ENCODE measurements at regions not wholly inside any gene's neighbourhood (a gene's known extent, or its start where the extent isn't known, plus 50 kb on each side); places are given as distances from the start of the nearest gene placed in this dataset.

GRCh38 chr1:105533996-105534395, 1522.5 kb upstream of the PRMT6 start:
- TF ChIP-seq CTCF (IDR thresholded peaks at IDR 0.05 in 4 of 5, conservative IDR thresholded peaks at IDR 0.05 in 1 of 5) (no peak), POLR2A (IDR thresholded peaks at IDR 0.05) (no peak)
